RWPE1 (cell line): ENCODE measurements at regions not wholly inside any gene's neighbourhood (a gene's known extent, or its start where the extent isn't known, plus 50 kb on each side); places are given as distances from the start of the nearest gene placed in this dataset.
A peak's percentile ranks its signal among the peaks of the same experiment; 100 is the strongest.

Experiments
- CTCF ChIA-PET: fragments of 350-600 bp; sonication (Branson Sonifier 250); formaldehyde crosslinking; extraction: SDS; loops from one replicate; lab custom pipeline; 2021; lab: Yijun Ruan, JAX
- POLR2A ChIA-PET: fragments of 400-600 bp; formaldehyde crosslinking; extraction: SDS; loops from one replicate; lab custom pipeline; 2020; ENCODE audit warnings: antibody characterized with exemption; ENCODE audit not compliant: low non-redundant PET; lab: Yijun Ruan, JAX
- DNase-seq: peaks from one replicate; pipeline ENCODE4 v3.0.0; 2012; ENCODE audit warnings: low spot score
- H3K27ac ChIP-seq: fragments of 450-650 bp; 2 replicates; pipeline ENCODE4 v1.5.1; 2017
- TF ChIP-seq, protein P1 (sequence below): fragments of 450-650 bp; conservative IDR thresholded peaks from 2 replicates; pipeline ENCODE4 v1.5.1; 2017; ENCODE audit warnings: low read depth, mild to moderate bottlenecking

DNA sequence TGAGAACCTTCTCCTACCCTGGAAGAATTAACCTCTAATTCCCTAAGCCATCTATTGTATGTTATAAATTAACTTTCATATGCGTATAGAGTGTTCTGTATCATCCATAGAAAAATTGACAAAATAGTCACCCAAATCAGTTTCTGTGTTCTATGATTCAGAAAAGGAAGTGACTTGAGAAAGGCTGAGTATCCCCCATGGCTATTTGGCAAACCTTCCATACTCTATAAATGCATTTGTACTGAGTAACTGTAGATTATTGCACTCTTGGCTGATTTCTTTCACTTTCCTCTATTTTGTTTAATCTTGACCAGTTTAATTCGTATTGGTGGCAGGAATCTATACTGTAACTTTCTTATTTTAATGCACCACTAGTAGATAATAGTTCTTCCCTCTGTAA lies 182.2 kb downstream of the HTR7 start:
- TF ChIP-seq, protein P1, sequence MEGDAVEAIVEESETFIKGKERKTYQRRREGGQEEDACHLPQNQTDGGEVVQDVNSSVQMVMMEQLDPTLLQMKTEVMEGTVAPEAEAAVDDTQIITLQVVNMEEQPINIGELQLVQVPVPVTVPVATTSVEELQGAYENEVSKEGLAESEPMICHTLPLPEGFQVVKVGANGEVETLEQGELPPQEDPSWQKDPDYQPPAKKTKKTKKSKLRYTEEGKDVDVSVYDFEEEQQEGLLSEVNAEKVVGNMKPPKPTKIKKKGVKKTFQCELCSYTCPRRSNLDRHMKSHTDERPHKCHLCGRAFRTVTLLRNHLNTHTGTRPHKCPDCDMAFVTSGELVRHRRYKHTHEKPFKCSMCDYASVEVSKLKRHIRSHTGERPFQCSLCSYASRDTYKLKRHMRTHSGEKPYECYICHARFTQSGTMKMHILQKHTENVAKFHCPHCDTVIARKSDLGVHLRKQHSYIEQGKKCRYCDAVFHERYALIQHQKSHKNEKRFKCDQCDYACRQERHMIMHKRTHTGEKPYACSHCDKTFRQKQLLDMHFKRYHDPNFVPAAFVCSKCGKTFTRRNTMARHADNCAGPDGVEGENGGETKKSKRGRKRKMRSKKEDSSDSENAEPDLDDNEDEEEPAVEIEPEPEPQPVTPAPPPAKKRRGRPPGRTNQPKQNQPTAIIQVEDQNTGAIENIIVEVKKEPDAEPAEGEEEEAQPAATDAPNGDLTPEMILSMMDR, result no peak
- H3K27ac ChIP-seq, result no peak overlapping the region
- POLR2A ChIA-PET, result no interaction called here
- CTCF ChIA-PET, result no interaction called here
- DNase-seq, result peak; percentile 37
